IMR-90 (cell line): ENCODE measurements at regions not wholly inside any gene's neighbourhood (a gene's known extent, or its start where the extent isn't known, plus 50 kb on each side); places are given as distances from the start of the nearest gene placed in this dataset.
"Not testable (repeated sequence)": the region's sequence is repeated elsewhere in the genome, so short reads cannot be mapped to it uniquely, and the experiment has no call there.

Experiments used
- CTCF ChIP-seq: conservative IDR thresholded peaks from 2 replicates; pipeline ENCODE4 v1.5.1; 2012; ENCODE audit warnings: mild to moderate bottlenecking, low read depth, low read length, improper control_type of control experiment
- MXI1 ChIP-seq: IDR thresholded peaks from 2 replicates; pipeline ENCODE4 v1.6.1; 2012; ENCODE audit warnings: low read depth, mild to moderate bottlenecking, low read length, moderate library complexity, borderline replicate concordance
- POLR2A ChIP-seq: IDR thresholded peaks from 2 replicates; pipeline ENCODE4 v1.6.1; 2012; ENCODE audit warnings: mild to moderate bottlenecking, low read depth, low read length
- RAD21 ChIP-seq: IDR thresholded peaks from 2 replicates; pipeline ENCODE4 v1.6.1; 2012; ENCODE audit warnings: low read length, improper control_type of control experiment
- RFX5 ChIP-seq: IDR thresholded peaks from 2 replicates; pipeline ENCODE4 v1.8.0; 2012; ENCODE audit warnings: low read depth, mild to moderate bottlenecking, low read length, moderate library complexity
- TF ChIP-seq, protein P1 (sequence below): fragments of 150-350 bp; IDR thresholded peaks from 2 replicates; pipeline ENCODE4 v1.6.1; 2017; ENCODE audit warnings: mild to moderate bottlenecking, antibody characterized with exemption, low read length, low read depth

GRCh38 chr9:13907842-13908241, 406.1 kb downstream of the NFIB start:
- not testable (repeated sequence) for TF ChIP-seq CTCF, MXI1, RAD21, POLR2A, RFX5
- TF ChIP-seq, protein P1, sequence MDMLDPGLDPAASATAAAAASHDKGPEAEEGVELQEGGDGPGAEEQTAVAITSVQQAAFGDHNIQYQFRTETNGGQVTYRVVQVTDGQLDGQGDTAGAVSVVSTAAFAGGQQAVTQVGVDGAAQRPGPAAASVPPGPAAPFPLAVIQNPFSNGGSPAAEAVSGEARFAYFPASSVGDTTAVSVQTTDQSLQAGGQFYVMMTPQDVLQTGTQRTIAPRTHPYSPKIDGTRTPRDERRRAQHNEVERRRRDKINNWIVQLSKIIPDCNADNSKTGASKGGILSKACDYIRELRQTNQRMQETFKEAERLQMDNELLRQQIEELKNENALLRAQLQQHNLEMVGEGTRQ = not testable (repeated sequence)
